Activated CD4-positive, CD25-positive, alpha-beta regulatory T cell treated with anti-CD3 and anti-CD28 coated beads, Interleukin-2, amount 50 U/mL, for 72 hours (primary cell): ENCODE measurements at regions not wholly inside any gene's neighbourhood (a gene's known extent, or its start where the extent isn't known, plus 50 kb on each side); places are given as distances from the start of the nearest gene placed in this dataset.
"Not testable (repeated sequence)": the region's sequence is repeated elsewhere in the genome, so short reads cannot be mapped to it uniquely, and the experiment has no call there.

Experiments used
- DNase-seq: peaks from one replicate; pipeline ENCODE4 v3.0.0; 2021

DNA sequence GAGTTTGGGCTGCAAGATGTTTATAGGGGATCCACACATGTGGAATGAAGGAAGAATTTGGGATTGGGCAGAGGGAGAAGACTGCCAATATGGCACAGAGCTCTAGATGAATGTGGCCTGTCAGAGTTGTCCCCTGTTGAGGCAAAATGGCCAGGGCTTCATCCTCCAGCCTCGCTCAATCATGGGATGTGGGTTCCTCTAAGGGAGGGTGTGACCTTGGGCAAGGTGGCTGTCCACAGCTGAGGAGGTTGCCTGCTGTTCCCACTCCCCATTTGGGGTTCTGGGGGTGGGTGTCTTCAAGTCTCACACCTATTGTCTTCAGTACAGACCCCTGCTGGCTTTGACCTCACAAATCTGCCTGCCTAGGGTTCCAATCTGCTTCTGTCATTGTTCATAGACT, 121.6 kb upstream of the FAM204A start:
- DNase-seq = no peak

DNA sequence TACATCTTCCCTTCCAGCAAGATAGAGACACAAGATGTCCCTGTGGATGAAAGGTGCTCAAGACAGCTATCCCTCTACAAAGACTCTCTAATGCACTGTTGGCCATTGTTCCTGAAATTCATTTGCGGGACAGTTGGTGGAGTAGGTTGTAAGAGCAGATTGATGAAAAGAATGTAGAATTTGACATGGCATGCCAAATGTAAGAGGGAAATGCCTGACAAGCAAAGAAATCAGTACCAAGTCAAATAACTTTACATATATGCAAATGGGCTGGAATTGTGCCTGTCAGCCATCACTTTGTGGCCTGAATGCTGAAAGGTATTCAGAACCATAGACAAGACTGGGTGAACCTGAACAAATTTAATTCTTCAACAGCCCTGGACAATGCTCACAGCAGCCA, 120.3 kb upstream of the FAM204A start:
- DNase-seq = no peak

DNA sequence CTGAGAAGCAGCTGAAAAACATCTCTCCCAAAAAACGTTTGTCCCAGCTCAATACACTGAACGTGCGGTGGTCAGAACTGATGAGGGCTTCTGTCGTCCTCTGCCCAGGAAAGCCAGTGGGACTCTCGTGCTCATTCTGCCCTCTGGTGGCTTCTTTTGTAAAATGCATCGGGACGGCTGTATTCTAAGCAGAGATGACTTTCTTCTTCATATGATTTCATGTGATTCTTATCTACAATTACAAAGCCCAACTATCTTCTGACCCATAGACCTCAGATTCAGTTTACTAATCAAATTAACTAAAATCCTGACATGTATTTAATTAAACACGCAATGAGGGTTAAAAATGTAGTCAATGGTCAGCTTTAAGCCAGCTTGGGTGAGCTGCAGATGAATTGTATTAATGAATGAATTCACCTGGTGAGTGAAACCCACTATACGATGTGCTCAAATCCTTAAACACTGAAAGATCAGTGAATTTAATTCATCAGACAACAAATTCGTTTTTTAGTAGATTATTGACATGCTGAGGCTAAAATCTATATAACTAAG, 117.6 kb upstream of the FAM204A start:
- peak; percentile 51 for DNase-seq

DNA sequence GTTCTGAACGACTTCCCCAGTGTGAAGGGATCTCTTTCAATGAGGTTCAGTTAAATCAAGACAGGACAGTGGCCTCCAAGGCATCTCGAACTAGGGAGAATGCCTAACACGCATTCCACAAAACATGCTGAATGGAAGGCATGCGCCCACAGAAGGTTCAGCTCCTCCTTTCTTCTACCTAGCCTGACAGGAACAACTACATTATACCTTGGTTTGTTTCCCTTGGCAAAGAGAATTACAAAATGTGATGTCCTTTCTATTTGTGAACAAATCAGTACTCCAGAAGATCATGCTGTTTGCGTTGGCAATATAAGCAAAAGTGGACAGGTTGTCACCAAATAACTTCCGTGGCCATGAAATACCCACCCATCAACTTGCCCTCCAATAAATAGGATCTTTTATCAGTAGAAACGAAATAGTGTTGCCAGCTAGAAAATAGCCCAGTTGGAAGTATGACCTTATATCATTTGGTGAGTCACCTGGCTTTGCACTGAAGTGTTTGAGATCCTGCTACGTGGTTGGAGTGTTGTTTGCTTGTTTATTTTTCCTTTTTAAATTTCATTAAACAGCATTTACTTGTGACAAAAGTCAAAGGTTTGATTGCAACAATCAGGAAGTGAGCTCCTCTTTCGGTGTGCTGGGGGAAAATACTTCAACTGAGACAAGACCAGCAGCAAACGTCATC, 117.0 kb upstream of the FAM204A start:
- no peak for DNase-seq

DNA sequence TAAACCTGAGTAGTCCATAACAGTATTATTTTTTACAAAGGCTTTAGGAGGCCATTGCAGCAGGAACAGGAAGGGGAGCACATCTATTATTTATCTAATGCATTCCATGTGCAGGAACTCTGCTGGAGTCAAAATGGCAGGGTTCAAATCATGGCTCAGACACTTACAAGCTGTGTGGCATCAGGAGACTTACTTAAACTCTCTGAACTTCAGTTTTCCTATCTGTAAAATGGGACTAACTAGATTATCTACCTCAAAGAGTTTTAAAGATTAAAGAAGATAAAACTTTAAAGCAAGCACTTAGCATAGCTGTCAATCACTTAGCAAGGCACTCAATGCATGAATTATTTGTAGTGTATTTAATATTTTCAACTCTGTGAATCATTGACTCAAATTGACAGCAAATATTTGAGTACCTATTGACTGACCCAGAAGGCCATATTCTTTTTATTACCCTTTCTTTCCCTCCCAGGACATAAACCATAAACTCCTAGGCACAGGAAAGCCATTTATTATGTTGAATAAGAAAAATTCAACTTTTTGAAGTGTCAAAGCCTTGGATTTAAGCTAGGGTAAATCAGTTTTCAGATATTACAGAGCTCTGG, 115.8 kb upstream of the FAM204A start:
- no peak for DNase-seq

DNA sequence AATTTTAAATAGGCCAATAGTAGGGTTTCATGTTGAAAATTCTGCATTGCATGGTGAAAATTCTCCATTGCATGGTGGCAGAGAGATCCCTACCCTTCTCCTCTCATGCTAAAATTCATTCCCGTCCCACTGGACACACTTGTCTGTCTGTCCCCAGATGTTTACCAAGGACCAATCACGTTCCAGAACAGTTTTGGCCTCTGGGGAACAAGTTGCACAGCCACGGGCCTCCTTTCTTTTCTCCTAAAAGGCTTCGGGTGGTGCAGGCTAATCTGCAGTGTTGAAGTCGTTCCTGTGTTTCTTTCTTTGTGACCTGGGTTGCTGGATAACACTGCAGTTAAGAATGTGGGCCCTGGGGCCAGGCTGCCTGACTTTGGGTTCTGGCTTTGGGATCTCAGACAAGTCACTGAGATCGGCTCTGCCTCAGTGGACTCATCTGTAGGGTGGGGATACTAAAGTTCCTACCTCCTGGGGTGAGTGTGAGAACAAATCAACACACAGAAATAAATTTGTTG, 113.1 kb upstream of the FAM204A start:
- no peak for DNase-seq

DNA sequence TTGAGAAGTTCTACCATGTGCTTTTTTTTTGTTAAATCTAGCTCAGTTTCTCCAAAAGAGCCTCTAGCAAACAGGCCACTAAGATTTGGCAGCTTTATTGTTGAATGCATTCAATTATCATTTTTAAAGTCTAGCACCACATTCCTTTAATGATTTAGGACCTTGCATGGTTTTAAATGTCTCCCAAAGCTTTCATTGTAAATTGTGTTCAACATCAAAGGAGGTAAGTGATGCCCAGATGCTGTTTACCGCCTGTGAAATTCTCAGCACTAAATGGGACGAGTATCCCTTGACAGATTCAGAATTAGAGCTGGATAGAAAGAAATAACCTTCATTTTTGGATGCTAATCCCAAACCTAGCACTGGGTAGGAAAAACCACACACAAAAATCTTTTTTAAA, 112.1 kb upstream of the FAM204A start:
- DNase-seq = no peak

DNA sequence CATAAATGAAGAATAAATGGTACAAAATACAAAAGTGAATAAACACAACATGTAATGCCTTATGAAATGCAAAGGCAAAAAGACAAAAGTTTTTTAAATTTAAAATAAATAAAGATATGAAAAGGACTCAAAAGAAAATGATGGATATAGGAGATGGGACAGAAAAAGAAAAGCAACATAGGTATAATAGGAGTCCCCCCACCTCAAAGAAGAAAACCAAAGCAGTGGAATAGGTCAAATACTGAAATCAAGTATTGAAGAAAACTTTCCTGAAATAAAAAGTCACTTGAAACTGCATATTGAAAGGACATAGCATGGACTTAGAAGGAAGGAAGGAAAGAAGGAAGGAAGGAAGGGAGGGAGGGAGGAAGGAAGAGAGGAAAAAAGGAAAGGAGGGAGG, 110.0 kb upstream of the FAM204A start:
- no peak for DNase-seq

DNA sequence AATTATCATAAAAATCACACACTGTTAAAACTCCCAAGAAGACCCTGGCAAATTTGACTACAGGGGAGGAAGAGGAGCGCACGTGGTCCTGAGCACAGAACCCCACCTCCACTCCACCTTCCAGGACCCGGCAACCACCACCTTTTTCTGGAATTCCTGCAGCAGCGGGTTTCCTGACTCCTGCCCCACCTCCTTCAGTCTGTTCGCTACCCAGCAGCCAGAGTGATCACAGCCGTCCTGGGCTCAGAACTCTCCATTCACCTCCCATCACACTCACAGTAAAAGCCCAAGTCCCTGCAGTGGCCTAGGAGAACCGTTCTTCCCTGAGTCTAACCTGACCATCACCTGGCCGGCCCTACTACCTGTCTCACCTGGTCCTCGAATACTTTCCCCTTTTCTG, 107.4 kb upstream of the FAM204A start:
- no peak for DNase-seq

DNA sequence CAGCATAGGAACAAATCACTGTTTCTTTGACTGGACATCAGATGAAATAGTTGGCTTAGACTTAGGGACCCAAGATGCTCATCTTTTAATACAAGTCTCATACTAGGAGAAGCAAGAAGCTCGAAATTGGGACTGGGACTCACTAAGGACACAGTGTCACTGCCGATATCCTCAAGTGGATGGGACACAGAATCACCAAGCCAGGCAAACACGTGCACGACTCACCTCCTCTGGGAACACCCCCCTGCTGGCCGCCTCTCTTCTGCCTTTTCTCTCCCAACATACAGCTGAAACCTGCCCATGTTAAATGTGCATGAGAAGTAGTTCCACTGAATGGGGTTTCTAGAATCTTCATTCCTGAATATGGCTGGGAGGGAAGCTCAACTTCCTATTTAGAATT, 106.6 kb upstream of the FAM204A start:
- DNase-seq = no peak

DNA sequence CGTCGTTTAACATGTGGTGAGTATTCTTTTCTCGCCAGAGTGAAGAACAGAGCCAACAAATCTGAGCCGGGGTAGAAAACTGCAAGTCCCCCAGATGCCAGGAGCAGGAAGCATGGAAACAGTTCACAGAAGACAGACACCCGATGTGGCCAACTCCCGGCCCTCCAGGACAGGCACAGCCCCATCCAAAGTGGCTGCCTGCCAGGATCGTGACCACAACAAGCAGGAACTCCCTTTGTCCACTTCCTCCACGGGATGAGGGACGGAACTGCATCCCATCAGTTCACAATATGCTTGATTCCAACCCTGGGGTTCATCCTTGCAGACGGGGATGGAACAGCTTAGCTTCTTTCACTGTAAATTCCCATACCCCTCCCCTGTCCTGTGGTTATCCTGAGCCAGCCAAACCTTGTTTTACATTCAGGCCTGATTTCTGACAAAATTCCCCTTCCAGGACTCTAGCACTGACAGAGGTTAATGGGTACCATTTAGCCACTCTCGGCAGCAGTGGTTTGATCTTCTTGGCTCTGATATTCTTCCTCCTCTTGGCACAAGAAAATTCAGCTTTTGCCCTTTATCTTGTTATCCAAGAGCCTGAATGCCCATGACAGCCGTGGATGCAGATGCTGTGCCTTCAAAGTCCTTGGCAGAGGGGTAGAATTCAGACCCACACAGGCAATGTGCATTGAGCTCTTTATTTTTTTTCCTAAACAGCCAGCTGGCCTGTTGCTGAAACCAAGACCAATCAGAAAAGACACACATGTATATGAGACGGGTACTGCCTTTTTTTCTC, 105.5 kb upstream of the FAM204A start:
- no peak for DNase-seq

DNA sequence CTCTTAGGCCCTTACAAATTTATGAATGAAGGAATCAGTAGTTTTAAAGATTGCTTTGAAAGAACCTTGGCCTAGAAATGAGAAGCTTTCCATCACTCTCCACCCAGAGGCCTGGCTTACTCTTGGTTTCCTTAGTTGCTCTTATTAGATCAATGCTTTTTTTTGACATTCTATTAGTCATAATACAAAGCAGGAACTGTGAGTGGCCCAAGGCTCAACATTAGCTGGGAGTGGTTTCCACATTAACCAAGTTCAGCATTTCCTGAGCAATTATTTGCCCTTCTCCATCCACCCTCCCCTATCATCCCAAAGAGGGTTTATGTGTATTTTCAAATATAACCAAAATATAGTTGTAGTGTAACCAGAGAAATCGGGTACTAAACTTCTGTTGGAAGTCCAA, 103.4 kb upstream of the FAM204A start:
- no peak for DNase-seq

DNA sequence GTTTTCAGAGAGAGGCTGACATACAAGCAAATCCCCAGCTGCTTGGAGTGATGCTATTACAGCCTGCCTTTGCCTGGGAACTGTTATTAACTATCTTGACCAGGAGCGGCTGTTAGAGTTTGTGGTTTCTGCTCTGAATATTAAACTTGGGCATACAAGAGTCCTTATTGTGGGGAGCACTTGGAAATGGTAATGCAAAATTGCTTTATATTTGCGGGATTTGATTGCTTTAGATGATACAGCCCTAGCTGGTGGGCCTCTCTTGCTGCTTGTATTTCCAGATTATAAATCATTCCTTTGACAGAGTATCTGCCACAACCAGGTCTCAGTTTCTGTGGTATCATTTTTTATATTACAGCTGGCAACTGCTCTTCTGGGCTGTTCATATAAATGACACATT, 101.9 kb upstream of the FAM204A start:
- DNase-seq = no peak

DNA sequence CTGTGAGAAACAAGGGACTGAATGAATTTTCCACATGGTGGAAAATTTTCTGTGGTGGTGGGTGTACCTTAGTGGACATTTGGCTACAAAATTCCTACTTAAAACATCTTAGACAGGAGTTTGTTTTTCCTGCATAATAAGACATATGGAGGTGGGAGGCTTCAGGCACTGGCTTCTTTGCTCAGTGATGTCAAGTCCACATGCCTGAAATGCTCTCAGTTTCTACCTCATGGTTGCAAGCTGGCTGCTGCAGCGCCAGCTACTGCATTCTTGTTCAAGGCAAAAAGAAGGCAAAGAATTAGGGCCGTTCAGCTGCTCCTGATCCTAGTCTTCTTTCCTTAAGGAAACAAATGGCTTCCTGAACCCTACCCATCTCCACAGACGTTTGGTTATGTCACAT, 99.9 kb upstream of the FAM204A start:
- DNase-seq = no peak

DNA sequence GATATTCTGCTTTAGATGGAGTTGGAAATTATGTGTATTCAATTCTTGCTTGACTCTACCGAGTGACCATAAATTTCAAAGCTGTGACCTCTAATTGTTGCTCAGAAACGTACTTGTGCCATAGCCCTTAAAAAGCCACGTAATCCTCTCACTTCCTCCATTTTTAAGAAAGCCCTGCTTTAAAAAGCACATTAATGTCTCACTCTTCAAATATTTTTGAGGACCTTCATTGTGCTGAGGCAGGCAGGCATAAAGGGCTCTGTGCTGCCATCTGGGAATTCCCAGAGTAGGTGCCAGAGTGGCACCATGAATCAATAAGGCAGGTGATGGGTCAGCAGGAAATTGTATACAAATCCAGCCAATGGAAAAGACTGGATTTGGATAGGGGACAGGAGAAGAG, 97.7 kb upstream of the FAM204A start:
- no peak for DNase-seq

DNA sequence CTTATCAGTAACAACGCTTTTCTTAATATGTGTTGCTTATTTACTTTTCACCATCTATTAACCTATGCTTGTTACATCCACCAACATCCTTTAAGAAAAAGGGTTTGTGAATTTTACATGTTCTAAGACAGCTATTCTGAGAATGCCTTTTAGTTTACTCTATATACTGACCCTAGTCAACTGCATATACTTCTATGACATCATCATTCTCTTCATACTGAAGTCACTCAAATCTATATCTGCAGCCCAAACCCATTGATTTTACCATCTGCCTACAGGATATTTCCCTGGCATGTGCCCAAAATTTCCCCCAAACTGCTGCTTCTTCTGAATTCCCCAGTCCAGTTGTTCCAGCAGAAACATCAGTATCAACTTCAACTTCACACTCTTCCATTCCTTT, 94.6 kb upstream of the FAM204A start:
- no peak for DNase-seq

DNA sequence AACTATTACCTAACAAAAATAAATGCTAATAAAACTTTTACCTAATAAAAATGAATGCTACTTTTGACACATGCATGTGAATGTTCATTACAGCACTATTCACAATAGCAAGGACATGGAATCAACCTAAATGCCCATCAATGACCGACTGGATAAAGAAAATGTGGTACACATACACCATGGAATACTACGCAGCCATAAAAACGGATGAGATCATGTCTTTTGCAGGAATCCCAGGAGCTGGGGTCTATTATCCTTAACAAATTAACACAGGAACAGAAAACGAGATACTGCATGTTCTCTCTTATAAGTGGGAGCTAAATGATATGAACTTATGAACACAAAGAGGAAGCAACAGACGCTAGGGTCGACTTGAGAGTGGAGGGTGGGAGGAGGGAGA, 88.1 kb upstream of the FAM204A start:
- DNase-seq = no peak

DNA sequence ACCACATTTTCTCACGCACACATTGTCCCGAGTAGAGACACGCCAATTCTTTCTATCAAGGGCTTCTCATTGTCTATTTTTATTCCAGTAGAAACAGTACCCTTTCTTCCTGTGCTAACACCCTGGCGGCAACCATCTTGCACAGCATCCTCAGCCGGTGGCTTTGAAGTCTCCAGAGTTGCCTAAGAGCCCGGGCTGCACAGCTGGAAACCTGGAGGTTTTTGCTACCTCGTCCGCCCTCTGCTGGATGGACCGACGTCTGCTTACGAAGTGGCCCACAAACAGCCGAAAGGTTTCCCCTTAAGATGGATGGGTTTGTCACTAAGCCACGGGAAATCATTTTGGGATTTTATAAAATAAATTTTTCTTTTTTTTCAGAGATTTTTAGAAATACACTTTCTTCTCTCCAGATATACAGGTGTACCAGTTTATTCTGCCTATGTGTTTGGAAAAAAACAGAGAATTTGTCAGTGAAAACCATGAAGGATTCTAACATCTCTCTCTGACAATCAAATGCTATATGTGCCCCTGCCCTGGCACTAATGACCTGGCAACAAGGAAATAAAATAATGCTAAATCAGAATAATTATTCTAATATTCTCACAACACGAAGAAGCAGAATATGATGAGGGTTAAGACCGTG, 81.8 kb upstream of the FAM204A start:
- DNase-seq = peak; percentile 44

DNA sequence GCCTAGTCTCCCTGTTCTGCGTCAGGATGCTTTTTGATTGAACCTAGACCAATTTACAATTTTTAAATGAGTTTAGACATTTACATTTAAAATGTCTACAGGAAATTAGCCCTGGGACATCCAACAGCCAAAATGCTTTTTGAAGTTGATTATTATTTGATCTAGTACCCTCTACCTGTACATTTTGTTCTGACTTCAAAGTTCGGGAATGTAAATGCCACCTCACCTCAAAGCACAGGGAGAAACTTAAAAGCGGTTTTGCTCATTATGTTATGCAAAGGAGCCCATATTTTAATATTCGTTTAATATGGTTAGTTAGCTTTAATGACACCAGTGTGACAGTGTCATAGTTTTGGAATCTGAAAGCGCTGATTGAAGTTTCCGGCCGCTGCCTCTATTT, 80.1 kb upstream of the FAM204A start:
- no peak for DNase-seq

DNA sequence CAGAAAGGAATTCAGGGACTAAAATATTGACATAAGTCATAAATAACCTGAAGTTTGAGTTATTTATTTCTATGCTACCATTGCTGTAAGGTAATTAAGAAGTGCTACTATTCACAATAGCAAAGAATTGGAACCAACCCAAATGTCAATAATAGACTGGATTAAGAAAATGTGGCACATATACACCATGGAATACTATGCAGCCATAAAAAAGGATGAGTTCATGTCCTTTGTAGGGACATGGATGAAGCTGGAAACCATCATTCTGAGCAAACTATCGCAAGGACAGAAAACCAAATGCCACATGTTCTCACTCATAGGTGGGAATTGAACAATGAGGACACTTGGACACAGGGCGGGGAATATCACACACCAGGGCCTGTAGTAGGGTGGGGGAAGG, 77.9 kb upstream of the FAM204A start:
- DNase-seq = not testable (repeated sequence)

DNA sequence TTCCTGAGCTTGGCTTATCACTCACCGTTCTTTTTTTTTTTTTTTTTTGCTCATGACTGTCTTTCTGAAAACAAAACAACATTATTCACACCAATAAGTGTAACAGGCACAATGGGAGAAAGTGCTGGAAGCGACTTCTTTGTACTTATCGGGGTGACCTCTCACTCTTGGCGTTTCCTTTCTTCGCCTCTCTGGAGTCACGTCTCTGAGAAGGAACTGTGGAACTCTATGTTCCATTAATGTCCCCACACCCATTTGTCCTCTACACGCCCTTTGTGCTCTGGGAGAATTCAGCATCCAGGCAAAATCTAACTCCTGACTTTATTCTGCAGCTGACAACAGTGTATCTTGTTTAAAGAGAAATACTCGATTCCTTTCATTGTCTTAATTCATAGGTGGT, 70.8 kb upstream of the FAM204A start:
- no peak for DNase-seq

DNA sequence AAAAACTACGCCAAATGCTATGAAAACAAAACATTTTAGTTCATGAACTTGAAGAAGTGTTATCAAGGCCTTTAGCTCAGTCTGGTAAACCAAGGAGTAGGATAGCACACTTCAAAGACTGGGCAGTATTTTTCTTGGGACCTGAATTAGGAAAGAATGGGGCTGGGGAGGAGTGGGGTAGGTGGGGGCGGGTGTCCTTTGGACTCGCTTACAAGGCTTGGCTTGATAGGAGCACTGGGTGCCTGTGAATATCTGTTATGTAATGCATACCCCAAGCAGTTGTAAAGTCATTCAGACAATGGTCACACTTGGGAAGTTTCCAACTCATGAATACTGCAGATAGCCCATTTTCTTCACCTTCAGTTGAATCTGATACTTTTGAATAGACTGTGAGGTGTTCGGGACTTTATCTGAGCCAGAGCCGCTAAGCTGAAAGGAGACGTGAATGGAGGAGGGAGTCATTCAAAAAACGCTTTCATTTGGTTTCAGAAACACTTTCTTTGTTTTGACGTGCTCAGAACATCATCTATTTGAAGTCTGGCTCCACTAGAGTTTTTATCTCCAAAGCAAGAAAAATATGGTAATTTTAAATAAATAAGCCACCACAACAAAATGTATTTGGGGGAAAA, 70.1 kb upstream of the FAM204A start:
- DNase-seq = no peak

DNA sequence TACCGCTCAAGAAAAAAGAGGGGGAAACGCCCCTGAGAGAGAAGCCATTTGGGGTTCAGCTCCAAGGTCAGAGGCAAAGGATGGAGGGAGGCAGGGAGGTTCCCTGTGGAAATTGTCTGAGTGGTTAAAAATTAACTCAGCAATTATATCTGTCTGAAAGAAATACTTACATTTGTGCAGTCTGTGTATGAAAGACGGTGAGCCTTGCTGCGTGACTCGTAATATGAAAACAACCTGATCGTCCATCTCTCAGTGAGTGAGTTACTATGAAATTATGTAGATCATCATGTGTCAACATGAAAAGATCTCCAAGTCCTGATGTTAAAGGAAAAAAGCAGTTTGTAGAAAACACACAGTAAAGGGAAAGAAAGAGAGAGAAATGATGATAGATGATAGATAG, 67.2 kb upstream of the FAM204A start:
- no peak for DNase-seq
